ENCODE measurements at regions not wholly inside any gene's neighbourhood (a gene's known extent, or its start where the extent isn't known, plus 50 kb on each side); places are given as distances from the start of the nearest gene placed in this dataset.

- no peak for DNase-seq
These were observed 315.0 kb downstream of the AHR start for GRCh38 chr7:17613338-17614041.

- DNase-seq, result no peak
These were observed 318.9 kb downstream of the AHR start for GRCh38 chr7:17617380-17617779.

- DNase-seq, result no peak
These were observed 319.6 kb downstream of the AHR start for GRCh38 chr7:17617857-17618651.

- no peak for DNase-seq
These were observed 320.2 kb downstream of the AHR start for GRCh38 chr7:17618652-17618974.

GRCh38 chr7:17619196-17619818, 320.9 kb downstream of the AHR start:
- no peak for DNase-seq

GRCh38 chr7:17620566-17620965, 319.7 kb downstream of the SNX13 start:
- no peak for DNase-seq

GRCh38 chr7:17622451-17622850, 317.8 kb downstream of the SNX13 start:
- DNase-seq, result no peak

GRCh38 chr7:17623546-17624185, 316.6 kb downstream of the SNX13 start:
- DNase-seq, result no peak

- no peak for DNase-seq
These were observed 315.9 kb downstream of the SNX13 start for GRCh38 chr7:17624379-17624778.

- DNase-seq, result no peak
These were observed 315.3 kb downstream of the SNX13 start for GRCh38 chr7:17625043-17625442.

- DNase-seq, result no peak
These were observed 314.1 kb downstream of the SNX13 start for GRCh38 chr7:17626235-17626634.

GRCh38 chr7:17631061-17631460, 309.2 kb downstream of the SNX13 start:
- DNase-seq, result no peak

GRCh38 chr7:17632384-17632783, 307.9 kb downstream of the SNX13 start:
- no peak for DNase-seq

- DNase-seq, result no peak
These were observed 307.2 kb downstream of the SNX13 start for GRCh38 chr7:17633067-17633466.

- DNase-seq, result no peak
These were observed 301.6 kb downstream of the SNX13 start for GRCh38 chr7:17638727-17639126.

GRCh38 chr7:17640730-17641377, 299.4 kb downstream of the SNX13 start:
- DNase-seq, result peak; percentile 54

- DNase-seq, result no peak
These were observed 294.8 kb downstream of the SNX13 start for GRCh38 chr7:17645500-17645899.

GRCh38 chr7:17646253-17646956, 293.9 kb downstream of the SNX13 start:
- DNase-seq, result no peak

GRCh38 chr7:17651341-17651740, 289.0 kb downstream of the SNX13 start:
- DNase-seq, result no peak

GRCh38 chr7:17651863-17652385, 288.4 kb downstream of the SNX13 start:
- no peak for DNase-seq

- no peak for DNase-seq
These were observed 285.4 kb downstream of the SNX13 start for GRCh38 chr7:17654940-17655339.

GRCh38 chr7:17659126-17659525, 281.2 kb downstream of the SNX13 start:
- no peak for DNase-seq

Data from CD4-positive, alpha-beta T cell treated with Interleukin-4 for 4 hours (primary cell).